ENCODE measurements at regions not wholly inside any gene's neighbourhood (a gene's known extent, or its start where the extent isn't known, plus 50 kb on each side); places are given as distances from the start of the nearest gene placed in this dataset.

- H3K9me3 ChIP-seq (ENCODE audit: low read length): no peaks in the 10 kb centered on the region
- no peaks in the 10 kb centered on the region for H3K36me3 ChIP-seq (ENCODE audit: insufficient read depth, low read length)
- no peaks in the 10 kb centered on the region for H4K20me1 ChIP-seq (ENCODE audit: insufficient read depth, low read length)
- no peaks in the 10 kb centered on the region for H3K27me3 ChIP-seq (ENCODE audit: insufficient read depth, low read length)
- no peak overlapping the region for H3K4me3 ChIP-seq (ENCODE audit: low read depth, low read length, poor library complexity, severe bottlenecking)
- no peak overlapping the region for H3K4me2 ChIP-seq (ENCODE audit: low read length)
- H3K27ac ChIP-seq (ENCODE audit: low read depth, low read length, poor library complexity, severe bottlenecking): no peak overlapping the region
- no peak for TF ChIP-seq EZH2 (IDR thresholded peaks at IDR 0.05; ENCODE audit: borderline replicate concordance, low read length)
- no peak overlapping the region for H3K9ac ChIP-seq (ENCODE audit: low read length)
- no peaks in the 10 kb centered on the region for H3K79me2 ChIP-seq (ENCODE audit: insufficient read depth, low read length)
- H3F3A ChIP-seq (ENCODE audit: insufficient read depth, low read length): no peaks in the 10 kb centered on the region
- no peaks in the 10 kb centered on the region for H3K4me1 ChIP-seq (ENCODE audit: insufficient read depth, low read length, severe bottlenecking)
- no peak overlapping the region for H2AFZ ChIP-seq (ENCODE audit: low read length)
- H3K9me2 ChIP-seq (ENCODE audit: low read depth, low read length): no peaks in the 10 kb centered on the region
These were observed 317.7 kb upstream of the ANXA10 start for GRCh38 chr4:167774646-167775045.

GRCh38 chr4:167775375-167775774 is 317.0 kb upstream of the ANXA10 start:
- no peak for TF ChIP-seq EZH2 (IDR thresholded peaks at IDR 0.05; ENCODE audit: borderline replicate concordance, low read length)
- TF ChIP-seq, protein P1, sequence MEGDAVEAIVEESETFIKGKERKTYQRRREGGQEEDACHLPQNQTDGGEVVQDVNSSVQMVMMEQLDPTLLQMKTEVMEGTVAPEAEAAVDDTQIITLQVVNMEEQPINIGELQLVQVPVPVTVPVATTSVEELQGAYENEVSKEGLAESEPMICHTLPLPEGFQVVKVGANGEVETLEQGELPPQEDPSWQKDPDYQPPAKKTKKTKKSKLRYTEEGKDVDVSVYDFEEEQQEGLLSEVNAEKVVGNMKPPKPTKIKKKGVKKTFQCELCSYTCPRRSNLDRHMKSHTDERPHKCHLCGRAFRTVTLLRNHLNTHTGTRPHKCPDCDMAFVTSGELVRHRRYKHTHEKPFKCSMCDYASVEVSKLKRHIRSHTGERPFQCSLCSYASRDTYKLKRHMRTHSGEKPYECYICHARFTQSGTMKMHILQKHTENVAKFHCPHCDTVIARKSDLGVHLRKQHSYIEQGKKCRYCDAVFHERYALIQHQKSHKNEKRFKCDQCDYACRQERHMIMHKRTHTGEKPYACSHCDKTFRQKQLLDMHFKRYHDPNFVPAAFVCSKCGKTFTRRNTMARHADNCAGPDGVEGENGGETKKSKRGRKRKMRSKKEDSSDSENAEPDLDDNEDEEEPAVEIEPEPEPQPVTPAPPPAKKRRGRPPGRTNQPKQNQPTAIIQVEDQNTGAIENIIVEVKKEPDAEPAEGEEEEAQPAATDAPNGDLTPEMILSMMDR (IDR thresholded peaks at IDR 0.05; ENCODE audit: low read length): no peak
- H3K4me2 ChIP-seq (ENCODE audit: low read length): no peak overlapping the region
- H3K27ac ChIP-seq (ENCODE audit: low read depth, low read length, poor library complexity, severe bottlenecking): no peak overlapping the region
- no peaks in the 10 kb centered on the region for H3K27me3 ChIP-seq (ENCODE audit: insufficient read depth, low read length)
- no peak overlapping the region for H3K9ac ChIP-seq (ENCODE audit: low read length)
- no peaks in the 10 kb centered on the region for H4K20me1 ChIP-seq (ENCODE audit: insufficient read depth, low read length)
- no peaks in the 10 kb centered on the region for H3F3A ChIP-seq (ENCODE audit: insufficient read depth, low read length)
- H3K4me1 ChIP-seq (ENCODE audit: insufficient read depth, low read length, severe bottlenecking): no peaks in the 10 kb centered on the region
- no peaks in the 10 kb centered on the region for H3K9me2 ChIP-seq (ENCODE audit: low read depth, low read length)
- H2AFZ ChIP-seq (ENCODE audit: low read length): no peak overlapping the region
- H3K4me3 ChIP-seq (ENCODE audit: low read depth, low read length, poor library complexity, severe bottlenecking): no peak overlapping the region
- H3K9me3 ChIP-seq (ENCODE audit: low read length): no peaks in the 10 kb centered on the region
- no peaks in the 10 kb centered on the region for H3K79me2 ChIP-seq (ENCODE audit: insufficient read depth, low read length)
- no peaks in the 10 kb centered on the region for H3K36me3 ChIP-seq (ENCODE audit: insufficient read depth, low read length)

- H3K4me2 ChIP-seq (ENCODE audit: low read length): no peak overlapping the region
- no peaks in the 10 kb centered on the region for H3K27me3 ChIP-seq (ENCODE audit: insufficient read depth, low read length)
- no peak overlapping the region for H2AFZ ChIP-seq (ENCODE audit: low read length)
- H3F3A ChIP-seq (ENCODE audit: insufficient read depth, low read length): no peaks in the 10 kb centered on the region
- H3K9ac ChIP-seq (ENCODE audit: low read length): no peak overlapping the region
- H3K27ac ChIP-seq (ENCODE audit: low read depth, low read length, poor library complexity, severe bottlenecking): no peak overlapping the region
- no peak overlapping the region for H3K4me3 ChIP-seq (ENCODE audit: low read depth, low read length, poor library complexity, severe bottlenecking)
- TF ChIP-seq, protein P1 (IDR thresholded peaks at IDR 0.05; ENCODE audit: low read length): no peak
- TF ChIP-seq EZH2 (IDR thresholded peaks at IDR 0.05; ENCODE audit: borderline replicate concordance, low read length): no peak
- no peaks in the 10 kb centered on the region for H3K36me3 ChIP-seq (ENCODE audit: insufficient read depth, low read length)
- H4K20me1 ChIP-seq (ENCODE audit: insufficient read depth, low read length): no peaks in the 10 kb centered on the region
- no peaks in the 10 kb centered on the region for H3K79me2 ChIP-seq (ENCODE audit: insufficient read depth, low read length)
- no peaks in the 10 kb centered on the region for H3K9me2 ChIP-seq (ENCODE audit: low read depth, low read length)
- no peaks in the 10 kb centered on the region for H3K9me3 ChIP-seq (ENCODE audit: low read length)
- H3K4me1 ChIP-seq (ENCODE audit: insufficient read depth, low read length, severe bottlenecking): no peaks in the 10 kb centered on the region
These were observed 313.1 kb upstream of the ANXA10 start for GRCh38 chr4:167779280-167779679.

- H3K27ac ChIP-seq (ENCODE audit: low read depth, low read length, poor library complexity, severe bottlenecking): no peak overlapping the region
- H3K9me2 ChIP-seq (ENCODE audit: low read depth, low read length): no peaks in the 10 kb centered on the region
- no peak overlapping the region for H3K9ac ChIP-seq (ENCODE audit: low read length)
- no peaks in the 10 kb centered on the region for H3K36me3 ChIP-seq (ENCODE audit: insufficient read depth, low read length)
- H4K20me1 ChIP-seq (ENCODE audit: insufficient read depth, low read length): no peaks in the 10 kb centered on the region
- H3K4me3 ChIP-seq (ENCODE audit: low read depth, low read length, poor library complexity, severe bottlenecking): no peak overlapping the region
- no peak for TF ChIP-seq EZH2 (IDR thresholded peaks at IDR 0.05; ENCODE audit: borderline replicate concordance, low read length)
- TF ChIP-seq, protein P1 (IDR thresholded peaks at IDR 0.05; ENCODE audit: low read length): no peak
- H3K4me1 ChIP-seq (ENCODE audit: insufficient read depth, low read length, severe bottlenecking): no peaks in the 10 kb centered on the region
- no peaks in the 10 kb centered on the region for H3K9me3 ChIP-seq (ENCODE audit: low read length)
- no peak overlapping the region for H3K4me2 ChIP-seq (ENCODE audit: low read length)
- H3K79me2 ChIP-seq (ENCODE audit: insufficient read depth, low read length): no peaks in the 10 kb centered on the region
- no peak overlapping the region for H2AFZ ChIP-seq (ENCODE audit: low read length)
- no peaks in the 10 kb centered on the region for H3F3A ChIP-seq (ENCODE audit: insufficient read depth, low read length)
- no peaks in the 10 kb centered on the region for H3K27me3 ChIP-seq (ENCODE audit: insufficient read depth, low read length)
These were observed 312.5 kb upstream of the ANXA10 start for GRCh38 chr4:167779864-167780263.
